Neural cell (in vitro differentiated cells): ENCODE measurements at regions not wholly inside any gene's neighbourhood (a gene's known extent, or its start where the extent isn't known, plus 50 kb on each side); places are given as distances from the start of the nearest gene placed in this dataset.

Experiments used
- H2AFZ ChIP-seq: fragments of 200-600, 300-800 bp; sonication (generic), shearing (Covaris generic); 2 replicates; pipeline ENCODE4 v1.6.0; 2014; ENCODE audit warnings: low read depth, mild to moderate bottlenecking, antibody characterized with exemption, low read length, moderate library complexity
- H3F3A ChIP-seq: fragments of 200-600 bp; shearing (Covaris generic); 2 replicates; pipeline ENCODE4 v1.6.1; 2016; ENCODE audit warnings: mild to moderate bottlenecking, moderate library complexity, mixed read lengths, antibody characterized with exemption, low read length; ENCODE audit not compliant: insufficient read depth, poor library complexity, severe bottlenecking
- H3K27ac ChIP-seq: fragments of 200-600, 300-800 bp; sonication (generic), shearing (Covaris generic); 2 replicates; pipeline ENCODE4 v1.5.1; 2014; ENCODE audit warnings: mild to moderate bottlenecking, low read length, moderate library complexity
- H3K27me3 ChIP-seq: fragments of 300-800, 200-600 bp; sonication (generic), shearing (Covaris generic); 2 replicates; pipeline ENCODE4 v1.6.0; 2014; ENCODE audit warnings: mild to moderate bottlenecking, low read depth, low read length, moderate library complexity; ENCODE audit not compliant: insufficient read depth
- H3K36me3 ChIP-seq: fragments of 300-800, 200-600 bp; sonication (generic), shearing (Covaris generic); 2 replicates; pipeline ENCODE4 v1.5.1; 2014; ENCODE audit warnings: mild to moderate bottlenecking, antibody characterized with exemption, low read length, moderate library complexity; ENCODE audit not compliant: insufficient read depth
- H3K4me2 ChIP-seq: fragments of 300-800, 200-600 bp; sonication (generic), shearing (Covaris generic); 2 replicates; pipeline ENCODE4 v1.6.0; 2014; ENCODE audit warnings: mild to moderate bottlenecking, low read length
- H3K4me3 ChIP-seq: fragments of 300-800, 200-600 bp; sonication (generic), shearing (Covaris generic); 2 replicates; pipeline ENCODE4 v1.5.1; 2014; ENCODE audit warnings: mild to moderate bottlenecking, low read length, moderate library complexity
- H3K79me2 ChIP-seq: fragments of 200-600 bp; shearing (Covaris generic); replicated peaks from 2 replicates; pipeline ENCODE4 v1.6.0; 2014; ENCODE audit warnings: mild to moderate bottlenecking, low read length, moderate library complexity; ENCODE audit not compliant: insufficient read depth
- H3K9ac ChIP-seq: fragments of 300-800, 200-600 bp; sonication (generic), shearing (Covaris generic); 2 replicates; pipeline ENCODE4 v1.6.1; 2016; ENCODE audit warnings: mild to moderate bottlenecking, low read length, mixed read lengths
- H3K9me2 ChIP-seq: fragments of 200-600 bp; shearing (Covaris generic); 2 replicates; pipeline ENCODE4 v1.6.1; 2016; ENCODE audit warnings: mild to moderate bottlenecking, low read length, mixed read lengths; ENCODE audit not compliant: insufficient read depth
- H3K9me3 ChIP-seq: fragments of 200-600, 300-800 bp; sonication (generic), shearing (Covaris generic); 2 replicates; pipeline ENCODE4 v1.6.1; 2016; ENCODE audit warnings: mild to moderate bottlenecking, mixed run types, low read length, moderate library complexity, mixed read lengths
- H4K20me1 ChIP-seq: fragments of 200-600 bp; shearing (Covaris generic); 2 replicates; pipeline ENCODE4 v1.6.1; 2016; ENCODE audit warnings: mild to moderate bottlenecking, mixed run types; ENCODE audit not compliant: insufficient read depth
- CTCF ChIP-seq: fragments of 450-650 bp; IDR thresholded peaks from 2 replicates; pipeline ENCODE4 v1.5.1; 2014; ENCODE audit warnings: antibody characterized with exemption, mild to moderate bottlenecking, moderate library complexity; ENCODE audit not compliant: poor library complexity, severe bottlenecking
- EP300 ChIP-seq: fragments of 450-650 bp; conservative IDR thresholded peaks from 2 replicates; pipeline ENCODE4 v1.6.1; 2014; ENCODE audit warnings: antibody characterized with exemption, mild to moderate bottlenecking, moderate library complexity; ENCODE audit not compliant: poor library complexity, severe bottlenecking
- EZH2 ChIP-seq: fragments of 200-600, 300-800 bp; shearing (Covaris generic), sonication (generic); IDR thresholded peaks from 2 replicates; pipeline ENCODE4 v1.6.1; 2014; ENCODE audit warnings: antibody characterized with exemption, low read length, borderline replicate concordance, mild to moderate bottlenecking; ENCODE audit not compliant: insufficient read depth, poor library complexity, severe bottlenecking
- MXI1 ChIP-seq: fragments of 450-650 bp; conservative IDR thresholded peaks from 2 replicates; pipeline ENCODE4 v1.6.1; 2014; ENCODE audit warnings: antibody characterized with exemption, mild to moderate bottlenecking; ENCODE audit not compliant: poor library complexity, severe bottlenecking
- POLR2AphosphoS5 ChIP-seq: IDR thresholded peaks from 2 replicates; pipeline ENCODE4 v1.6.1; 2012
- RAD21 ChIP-seq: fragments of 450-650 bp; conservative IDR thresholded peaks from 2 replicates; pipeline ENCODE4 v1.6.1; 2014; ENCODE audit warnings: antibody characterized with exemption, mild to moderate bottlenecking, moderate library complexity
- REST ChIP-seq: IDR thresholded peaks from 2 replicates; pipeline ENCODE4 v1.6.1; 2012; ENCODE audit warnings: borderline replicate concordance
- SMC3 ChIP-seq: fragments of 450-650 bp; conservative IDR thresholded peaks from 2 replicates; pipeline ENCODE4 v1.6.1; 2014; ENCODE audit warnings: antibody characterized with exemption, mild to moderate bottlenecking, moderate library complexity; ENCODE audit not compliant: poor library complexity
- TAF1 ChIP-seq: IDR thresholded peaks from 2 replicates; pipeline ENCODE4 v1.6.1; 2012; ENCODE audit warnings: low read depth

- Histone ChIP-seq H2AFZ (no peak overlapping the region), H3K9ac (no peak overlapping the region), H4K20me1 (no peaks in the 10 kb centered on the region), H3K79me2 (no peaks in the 10 kb centered on the region), H3K4me3 (no peak overlapping the region), H3K27ac (no peak overlapping the region), H3K27me3 (peaks cover 3% of the 10 kb centered on the region), H3K36me3 (no peaks in the 10 kb centered on the region), H3K9me2 (no peaks in the 10 kb centered on the region), H3K9me3 (no peaks in the 10 kb centered on the region), H3K4me2 (no peak overlapping the region), H3F3A (no peaks in the 10 kb centered on the region)
- TF ChIP-seq POLR2AphosphoS5: no peak
- no peak for TF ChIP-seq CTCF
- no peak for TF ChIP-seq RAD21
- no peak for TF ChIP-seq EZH2
- no peak for TF ChIP-seq REST
- TF ChIP-seq SMC3: no peak
- TF ChIP-seq MXI1: no peak
- TF ChIP-seq EP300: no peak
- TF ChIP-seq TAF1: no peak
Measured at GRCh38 chr2:120606931-120607330, 128.7 kb upstream of the GLI2 start.

- no peaks in the 10 kb centered on the region for H3K79me2 ChIP-seq
- no peak overlapping the region for H2AFZ ChIP-seq
- no peak overlapping the region for H3K4me2 ChIP-seq
- no peak overlapping the region for H3K9ac ChIP-seq
- H3F3A ChIP-seq: no peaks in the 10 kb centered on the region
- H3K36me3 ChIP-seq: no peaks in the 10 kb centered on the region
- no peak for TF ChIP-seq CTCF
- TF ChIP-seq POLR2AphosphoS5: no peak
- TF ChIP-seq REST: no peak
- TF ChIP-seq EP300: no peak
- H3K27me3 ChIP-seq: peaks cover 3% of the 10 kb centered on the region
- H3K9me2 ChIP-seq: no peaks in the 10 kb centered on the region
- no peaks in the 10 kb centered on the region for H4K20me1 ChIP-seq
- no peak overlapping the region for H3K4me3 ChIP-seq
- no peak overlapping the region for H3K27ac ChIP-seq
- H3K9me3 ChIP-seq: no peaks in the 10 kb centered on the region
Measured at GRCh38 chr2:120607506-120607905, 128.2 kb upstream of the GLI2 start.
